22Rv1 (cell line): ENCODE measurements at regions not wholly inside any gene's neighbourhood (a gene's known extent, or its start where the extent isn't known, plus 50 kb on each side); places are given as distances from the start of the nearest gene placed in this dataset.

Experiments used
- ZFX ChIP-seq: fragments of 450-650 bp; IDR thresholded peaks from 2 replicates; pipeline ENCODE4 v1.6.1; 2017; ENCODE audit warnings: antibody characterized with exemption, borderline replicate concordance
- TF ChIP-seq, protein P1 (sequence below): fragments of 450-650 bp; IDR thresholded peaks from 2 replicates; pipeline ENCODE4 v1.5.1; 2017; ENCODE audit warnings: mild to moderate bottlenecking

DNA sequence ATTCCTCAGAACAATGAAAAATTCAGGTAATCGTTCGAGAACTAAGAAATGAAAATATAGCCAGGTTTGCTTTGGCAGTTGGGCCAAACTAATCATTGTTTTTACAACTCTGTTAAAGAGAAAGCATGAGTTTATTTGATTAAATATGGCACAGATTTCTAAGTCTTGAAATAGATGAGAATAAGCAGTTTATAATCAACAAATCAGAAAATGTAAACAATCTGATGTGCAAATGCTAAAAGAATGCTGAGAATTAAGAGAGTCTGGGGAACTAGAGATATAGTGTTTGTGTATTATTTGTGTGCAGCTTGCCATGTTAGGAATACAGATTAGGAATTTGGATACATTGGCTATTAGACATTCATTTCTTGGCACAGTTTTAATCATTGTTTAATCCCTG, 212.5 kb downstream of the TANC2 start:
- TF ChIP-seq, protein P1, sequence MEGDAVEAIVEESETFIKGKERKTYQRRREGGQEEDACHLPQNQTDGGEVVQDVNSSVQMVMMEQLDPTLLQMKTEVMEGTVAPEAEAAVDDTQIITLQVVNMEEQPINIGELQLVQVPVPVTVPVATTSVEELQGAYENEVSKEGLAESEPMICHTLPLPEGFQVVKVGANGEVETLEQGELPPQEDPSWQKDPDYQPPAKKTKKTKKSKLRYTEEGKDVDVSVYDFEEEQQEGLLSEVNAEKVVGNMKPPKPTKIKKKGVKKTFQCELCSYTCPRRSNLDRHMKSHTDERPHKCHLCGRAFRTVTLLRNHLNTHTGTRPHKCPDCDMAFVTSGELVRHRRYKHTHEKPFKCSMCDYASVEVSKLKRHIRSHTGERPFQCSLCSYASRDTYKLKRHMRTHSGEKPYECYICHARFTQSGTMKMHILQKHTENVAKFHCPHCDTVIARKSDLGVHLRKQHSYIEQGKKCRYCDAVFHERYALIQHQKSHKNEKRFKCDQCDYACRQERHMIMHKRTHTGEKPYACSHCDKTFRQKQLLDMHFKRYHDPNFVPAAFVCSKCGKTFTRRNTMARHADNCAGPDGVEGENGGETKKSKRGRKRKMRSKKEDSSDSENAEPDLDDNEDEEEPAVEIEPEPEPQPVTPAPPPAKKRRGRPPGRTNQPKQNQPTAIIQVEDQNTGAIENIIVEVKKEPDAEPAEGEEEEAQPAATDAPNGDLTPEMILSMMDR = no peak
- no peak for TF ChIP-seq ZFX
